Neuronal stem cell (in vitro differentiated cells): ENCODE measurements at regions not wholly inside any gene's neighbourhood (a gene's known extent, or its start where the extent isn't known, plus 50 kb on each side); places are given as distances from the start of the nearest gene placed in this dataset.
A peak's percentile ranks its signal among the peaks of the same experiment; 100 is the strongest.

Experiments used
- DNase-seq: peaks from one replicate; pipeline ENCODE4 v3.0.0-alpha.2; 2013; ENCODE audit warnings: low spot score
- H2AFZ ChIP-seq: one replicate; pipeline ENCODE4 v1.6.1; 2013; ENCODE audit warnings: mild to moderate bottlenecking, low read length, inconsistent platforms
- H2AK5ac ChIP-seq: 2 replicates; pipeline ENCODE4 v1.6.1; 2013; ENCODE audit warnings: low read depth, mild to moderate bottlenecking, inconsistent platforms, low read length, moderate library complexity, mixed read lengths
- H2BK120ac ChIP-seq: 2 replicates; pipeline ENCODE4 v1.6.1; 2013; ENCODE audit warnings: low read depth, mild to moderate bottlenecking, inconsistent platforms, low read length, moderate library complexity, mixed read lengths
- H2BK12ac ChIP-seq: one replicate; pipeline ENCODE4 v1.6.1; 2013; ENCODE audit warnings: low read length, inconsistent platforms
- H2BK15ac ChIP-seq: 2 replicates; pipeline ENCODE4 v1.6.1; 2013; ENCODE audit warnings: mild to moderate bottlenecking, low read length, inconsistent platforms, mixed read lengths
- H2BK5ac ChIP-seq: one replicate; pipeline ENCODE4 v1.6.1; 2013; ENCODE audit warnings: inconsistent platforms, mild to moderate bottlenecking, low read length, moderate library complexity
- H3K14ac ChIP-seq: one replicate; pipeline ENCODE4 v1.6.1; 2013; ENCODE audit warnings: low read length, inconsistent platforms
- H3K18ac ChIP-seq: 2 replicates; pipeline ENCODE4 v1.6.1; 2013; ENCODE audit warnings: low read length, inconsistent platforms
- H3K23ac ChIP-seq: 2 replicates; pipeline ENCODE4 v1.6.1; 2013; ENCODE audit warnings: low read depth, mild to moderate bottlenecking, mixed read lengths, low read length, inconsistent platforms; ENCODE audit not compliant: poor library complexity
- H3K27ac ChIP-seq: replicated peaks from 3 replicates; pipeline ENCODE4 v1.5.1; 2013; ENCODE audit warnings: low read length, inconsistent platforms
- H3K27me3 ChIP-seq, 3 experiments: 2 replicates each; pipeline ENCODE4 v1.6.1; 2013; ENCODE audit warnings: low read length in 3 of 3, mild to moderate bottlenecking in 2 of 3, inconsistent platforms in 1 of 3, low read depth in 1 of 3, mixed read lengths in 1 of 3, moderate library complexity in 1 of 3; ENCODE audit not compliant: control insufficient read depth in 3 of 3, insufficient read depth in 3 of 3
- H3K36me3 ChIP-seq, 2 donors: replicated peaks in 1 of 2; 2 replicates each; pipeline ENCODE4 v1.6.1; 2013; ENCODE audit warnings: low read length in 2 of 2; ENCODE audit not compliant: control insufficient read depth in 2 of 2, insufficient read depth in 2 of 2
- H3K4ac ChIP-seq: 2 replicates; pipeline ENCODE4 v1.6.1; 2013; ENCODE audit warnings: inconsistent platforms, mild to moderate bottlenecking, low read length, moderate library complexity
- H3K4me1 ChIP-seq, 2 donors: 1 replicate in 1 of 2; 2 replicates in 1 of 2; pipeline ENCODE4 v1.6.1; 2013; ENCODE audit warnings: low read length in 2 of 2, low read depth in 1 of 2; ENCODE audit not compliant: control insufficient read depth in 2 of 2, insufficient read depth in 1 of 2
- H3K4me2 ChIP-seq: one replicate; pipeline ENCODE4 v1.6.1; 2013; ENCODE audit warnings: mild to moderate bottlenecking, low read length, inconsistent platforms; ENCODE audit not compliant: insufficient read depth, poor library complexity, severe bottlenecking
- H3K4me3 ChIP-seq, 2 donors: 2 replicates each; pipeline ENCODE4 v1.5.1; 2013; ENCODE audit warnings: low read length in 2 of 2, mild to moderate bottlenecking in 2 of 2, inconsistent platforms in 1 of 2, moderate library complexity in 1 of 2
- H3K79me1 ChIP-seq: one replicate; pipeline ENCODE4 v1.6.1; 2013; ENCODE audit warnings: low read depth, mild to moderate bottlenecking, inconsistent platforms, low read length, moderate library complexity
- H3K9ac ChIP-seq: one replicate; pipeline ENCODE4 v1.6.1; 2013; ENCODE audit warnings: mild to moderate bottlenecking, low read depth, low read length, inconsistent platforms; ENCODE audit not compliant: poor library complexity
- H3K9me3 ChIP-seq, 2 donors: replicated peaks in 1 of 2; 2 replicates each; pipeline versions ENCODE3 to v1.6.1; 2013; ENCODE audit warnings: low read length in 2 of 2, mild to moderate bottlenecking in 2 of 2, inconsistent platforms in 1 of 2, low read depth in 1 of 2, mixed read lengths in 1 of 2, moderate library complexity in 1 of 2; ENCODE audit not compliant: control insufficient read depth in 2 of 2, insufficient read depth in 1 of 2
- H4K8ac ChIP-seq: one replicate; pipeline ENCODE4 v1.6.1; 2013; ENCODE audit warnings: low read depth, mild to moderate bottlenecking, inconsistent platforms, low read length, moderate library complexity
- H4K91ac ChIP-seq: one replicate; pipeline ENCODE4 v1.6.1; 2013; ENCODE audit warnings: low read length, low read depth, mild to moderate bottlenecking, inconsistent platforms; ENCODE audit not compliant: poor library complexity
- WGBS, 2 donors: extraction: QIAGEN DNeasy Blood & Tissue Kit; methylation state at CpG; one replicate each; pipeline ENCODE4 v1.1.7; 2013; ENCODE audit warnings: missing lambda C conversion rate in 2 of 2, mixed read lengths in 1 of 2; ENCODE audit not compliant: insufficient read length in 2 of 2, insufficient replicate concordance in 1 of 2; ENCODE audit errors: extremely low coverage in 2 of 2; 5-methylcytosine and 5-hydroxymethylcytosine counted together

- Histone ChIP-seq H2AFZ (no peak overlapping the region), H3K4me3 (no peak overlapping the region), H3K18ac (no peak overlapping the region), H2BK12ac (no peak overlapping the region), H3K27me3 (no peaks in the 10 kb centered on the region), H2AK5ac (no peak overlapping the region), H3K9me3 (no peaks in the 10 kb centered on the region), H2BK5ac (no peak overlapping the region), H3K27ac (no peak overlapping the region), H3K4me1 (peaks cover 0 to 5% of the 10 kb centered on the region in 2 donors), H3K9ac (no peak overlapping the region), H2BK15ac (no peak overlapping the region), H3K23ac (no peak overlapping the region), H3K4me2 (no peak overlapping the region), H3K36me3 (no peaks in the 10 kb centered on the region), H4K8ac (no peak overlapping the region), H3K4ac (no peak overlapping the region), H2BK120ac (no peak overlapping the region), H3K79me1 (no peaks in the 10 kb centered on the region), H3K14ac (no peak overlapping the region), H4K91ac (no peak overlapping the region)
- no peak for DNase-seq
- WGBS, 2 donors: 86% methylated on average over 1 of the region's 2 CpGs; no CpG with 5 or more reads in 1 of the 2 donors
These were observed 524.3 kb downstream of the MTRR start for GRCh38 chr5:8393240-8393639.

- Histone ChIP-seq H3K4ac (no peak overlapping the region), H3K23ac (no peak overlapping the region), H3K4me3 (no peak overlapping the region), H3K36me3 (no peaks in the 10 kb centered on the region), H2BK120ac (no peak overlapping the region), H4K8ac (no peak overlapping the region), H2BK12ac (no peak overlapping the region), H3K4me2 (no peak overlapping the region), H3K4me1 (peaks cover 0 to 5% of the 10 kb centered on the region in 2 donors), H2BK15ac (no peak overlapping the region), H3K9ac (no peak overlapping the region), H4K91ac (no peak overlapping the region), H3K9me3 (no peaks in the 10 kb centered on the region), H2BK5ac (no peak overlapping the region), H3K27ac (no peak overlapping the region), H3K18ac (no peak overlapping the region), H2AK5ac (no peak overlapping the region), H3K79me1 (no peaks in the 10 kb centered on the region), H2AFZ (no peak overlapping the region), H3K14ac (no peak overlapping the region), H3K27me3 (no peaks in the 10 kb centered on the region)
- no CpG with 5 or more reads among the region's 5 CpGs for WGBS, 2 donors
- no peak for DNase-seq
These were observed 526.0 kb downstream of the MTRR start for GRCh38 chr5:8394965-8395364.

GRCh38 chr5:8396246-8396645 lies 527.3 kb downstream of the MTRR start:
- Histone ChIP-seq H3K27me3 (no peaks in the 10 kb centered on the region), H3K23ac (no peak overlapping the region), H3K9ac (no peak overlapping the region), H3K18ac (no peak overlapping the region), H2BK120ac (no peak overlapping the region), H3K79me1 (no peaks in the 10 kb centered on the region), H2AFZ (no peak overlapping the region), H3K4me1 (peaks cover 0 to 5% of the 10 kb centered on the region in 2 donors), H2BK12ac (no peak overlapping the region), H3K27ac (no peak overlapping the region), H3K36me3 (no peaks in the 10 kb centered on the region), H3K4me2 (no peak overlapping the region), H3K14ac (no peak overlapping the region), H3K4me3 (peak overlapping the region in 1 of 2 donors; percentile 66), H3K9me3 (no peaks in the 10 kb centered on the region), H2BK15ac (peak overlapping the region; percentile 72), H3K4ac (no peak overlapping the region), H2BK5ac (no peak overlapping the region), H4K8ac (no peak overlapping the region), H2AK5ac (no peak overlapping the region), H4K91ac (no peak overlapping the region)
- DNase-seq: no peak
- no CpG with 5 or more reads among the region's 1 CpG for WGBS, 2 donors

- Histone ChIP-seq H4K91ac (no peak overlapping the region), H3K27me3 (no peaks in the 10 kb centered on the region), H3K27ac (no peak overlapping the region), H3K23ac (no peak overlapping the region), H2AK5ac (no peak overlapping the region), H2BK15ac (no peak overlapping the region), H3K79me1 (no peaks in the 10 kb centered on the region), H3K9ac (no peak overlapping the region), H3K4me3 (no peak overlapping the region), H2BK120ac (no peak overlapping the region), H4K8ac (no peak overlapping the region), H3K9me3 (no peaks in the 10 kb centered on the region), H2BK5ac (no peak overlapping the region), H3K14ac (no peak overlapping the region), H2BK12ac (no peak overlapping the region), H3K36me3 (no peaks in the 10 kb centered on the region), H2AFZ (no peak overlapping the region), H3K4me2 (no peak overlapping the region), H3K18ac (no peak overlapping the region), H3K4me1 (peaks cover 0 to 2% of the 10 kb centered on the region in 2 donors), H3K4ac (no peak overlapping the region)
- no peak for DNase-seq
- WGBS, 2 donors: no CpG with 5 or more reads among the region's 2 CpGs
These were observed 527.8 kb downstream of the MTRR start for GRCh38 chr5:8396756-8397155.
